ENCODE measurements at regions not wholly inside any gene's neighbourhood (a gene's known extent, or its start where the extent isn't known, plus 50 kb on each side); places are given as distances from the start of the nearest gene placed in this dataset.

GRCh38 chr10:83289373-83289772 lies 849.9 kb upstream of the GHITM start:
- Histone ChIP-seq H4K20me1 (ENCODE audit: control insufficient read depth, extremely low read depth, insufficient read depth, low read length) (no peaks in the 10 kb centered on the region), H3K27ac (ENCODE audit: control insufficient read depth, insufficient read depth, low read length) (no peak overlapping the region), H3K27me3 (ENCODE audit: control insufficient read depth, extremely low read depth, insufficient read depth, low read length) (no peaks in the 10 kb centered on the region), H3K4me3 (ENCODE audit: control insufficient read depth in 2 of 3, extremely low read depth in 1 of 3, insufficient read depth in 2 of 3, low read depth in 1 of 3, low read length in 3 of 3) (no peak overlapping the region), H3K4me1 (ENCODE audit: control insufficient read depth, extremely low read depth, insufficient read depth, low read length) (no peaks in the 10 kb centered on the region), H3K9me3 (ENCODE audit: control insufficient read depth, low read depth, low read length) (no peaks in the 10 kb centered on the region), H3K36me3 (ENCODE audit: control insufficient read depth in 2 of 2, extremely low read depth in 1 of 2, insufficient read depth in 2 of 2, low read length in 2 of 2) (no peaks in the 10 kb centered on the region), H3K9me1 (ENCODE audit: control insufficient read depth, extremely low read depth, insufficient read depth, low read length) (no peaks in the 10 kb centered on the region), H3K79me2 (ENCODE audit: control insufficient read depth, insufficient read depth, low read length) (no peaks in the 10 kb centered on the region), H3K4me2 (ENCODE audit: control insufficient read depth, extremely low read depth, insufficient read depth, low read depth, low read length) (no peak overlapping the region), H3K9ac (ENCODE audit: control insufficient read depth, extremely low read depth, insufficient read depth, low read length) (no peak overlapping the region), H2AFZ (ENCODE audit: control insufficient read depth, low read length) (no peak overlapping the region)
- DNase-seq (ENCODE audit: low read depth, low spot score) (no peak), FAIRE-seq (no peak)
- dilution Hi-C loops (cut with MboI; ENCODE audit: extremely low pct_ligation_motif_present, low sequenced_read_pairs) = no loop called here
- no peak for TF ChIP-seq EZH2 (IDR thresholded peaks at IDR 0.05; ENCODE audit: low read length)
- TF ChIP-seq CTCF (optimal IDR thresholded peaks at IDR 0.05 in 1 of 3, IDR thresholded peaks at IDR 0.05 in 1 of 3, conservative IDR thresholded peaks at IDR 0.05 in 1 of 3; ENCODE audit: extremely low read depth in 1 of 3, insufficient read depth in 2 of 3, low read length in 3 of 3) = no peak

- dilution Hi-C loops (cut with MboI; ENCODE audit: extremely low pct_ligation_motif_present, low sequenced_read_pairs) = no loop called here
- Histone ChIP-seq H3K36me3 (ENCODE audit: control insufficient read depth in 2 of 2, extremely low read depth in 1 of 2, insufficient read depth in 2 of 2, low read length in 2 of 2) (no peaks in the 10 kb centered on the region), H2AFZ (ENCODE audit: control insufficient read depth, low read length) (no peak overlapping the region), H3K4me1 (ENCODE audit: control insufficient read depth, extremely low read depth, insufficient read depth, low read length) (no peaks in the 10 kb centered on the region), H3K79me2 (ENCODE audit: control insufficient read depth, insufficient read depth, low read length) (no peaks in the 10 kb centered on the region), H3K27me3 (ENCODE audit: control insufficient read depth, extremely low read depth, insufficient read depth, low read length) (no peaks in the 10 kb centered on the region), H4K20me1 (ENCODE audit: control insufficient read depth, extremely low read depth, insufficient read depth, low read length) (no peaks in the 10 kb centered on the region), H3K4me2 (ENCODE audit: control insufficient read depth, extremely low read depth, insufficient read depth, low read depth, low read length) (no peak overlapping the region), H3K9me3 (ENCODE audit: control insufficient read depth, low read depth, low read length) (no peaks in the 10 kb centered on the region), H3K27ac (ENCODE audit: control insufficient read depth, insufficient read depth, low read length) (no peak overlapping the region), H3K9me1 (ENCODE audit: control insufficient read depth, extremely low read depth, insufficient read depth, low read length) (no peaks in the 10 kb centered on the region), H3K9ac (ENCODE audit: control insufficient read depth, extremely low read depth, insufficient read depth, low read length) (no peak overlapping the region), H3K4me3 (ENCODE audit: control insufficient read depth in 2 of 3, extremely low read depth in 1 of 3, insufficient read depth in 2 of 3, low read depth in 1 of 3, low read length in 3 of 3) (no peak overlapping the region)
- no peak for TF ChIP-seq CTCF (optimal IDR thresholded peaks at IDR 0.05 in 1 of 3, IDR thresholded peaks at IDR 0.05 in 1 of 3, conservative IDR thresholded peaks at IDR 0.05 in 1 of 3; ENCODE audit: extremely low read depth in 1 of 3, insufficient read depth in 2 of 3, low read length in 3 of 3)
- no peak for TF ChIP-seq EZH2 (IDR thresholded peaks at IDR 0.05; ENCODE audit: low read length)
- no peak for DNase-seq (ENCODE audit: low read depth, low spot score)
- no peak for FAIRE-seq
Observed at GRCh38 chr10:83289948-83290347, 849.4 kb upstream of the GHITM start.

Measured in keratinocyte (primary cell).